ENCODE measurements at regions not wholly inside any gene's neighbourhood (a gene's known extent, or its start where the extent isn't known, plus 50 kb on each side); places are given as distances from the start of the nearest gene placed in this dataset.
"Not testable (repeated sequence)": the region's sequence is repeated elsewhere in the genome, so short reads cannot be mapped to it uniquely, and the experiment has no call there.

- DNase-seq, result no peak
Observed at GRCh38 chr5:57653636-57654290, 171.2 kb upstream of the ACTBL2 start.

DNA sequence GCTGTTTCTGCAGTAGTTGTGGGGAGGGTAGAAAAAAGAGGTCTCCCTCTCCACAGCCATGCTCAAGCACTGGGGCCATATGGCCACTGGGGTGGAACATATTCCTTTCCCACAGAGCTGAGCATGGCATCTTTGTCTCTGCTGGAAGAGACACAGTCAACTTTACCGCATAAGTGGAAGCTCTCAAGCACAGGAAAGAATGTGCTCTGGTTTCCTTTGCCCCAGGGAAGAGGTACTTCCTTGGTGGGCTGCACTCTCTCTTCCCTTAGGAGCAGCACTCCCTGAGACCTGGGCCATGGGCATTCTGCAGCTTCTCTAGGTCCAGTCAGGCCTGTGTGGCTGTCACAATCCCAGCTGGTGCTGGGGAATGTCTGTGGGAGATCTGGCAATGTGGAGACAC, 168.5 kb upstream of the ACTBL2 start:
- DNase-seq, result no peak

DNA sequence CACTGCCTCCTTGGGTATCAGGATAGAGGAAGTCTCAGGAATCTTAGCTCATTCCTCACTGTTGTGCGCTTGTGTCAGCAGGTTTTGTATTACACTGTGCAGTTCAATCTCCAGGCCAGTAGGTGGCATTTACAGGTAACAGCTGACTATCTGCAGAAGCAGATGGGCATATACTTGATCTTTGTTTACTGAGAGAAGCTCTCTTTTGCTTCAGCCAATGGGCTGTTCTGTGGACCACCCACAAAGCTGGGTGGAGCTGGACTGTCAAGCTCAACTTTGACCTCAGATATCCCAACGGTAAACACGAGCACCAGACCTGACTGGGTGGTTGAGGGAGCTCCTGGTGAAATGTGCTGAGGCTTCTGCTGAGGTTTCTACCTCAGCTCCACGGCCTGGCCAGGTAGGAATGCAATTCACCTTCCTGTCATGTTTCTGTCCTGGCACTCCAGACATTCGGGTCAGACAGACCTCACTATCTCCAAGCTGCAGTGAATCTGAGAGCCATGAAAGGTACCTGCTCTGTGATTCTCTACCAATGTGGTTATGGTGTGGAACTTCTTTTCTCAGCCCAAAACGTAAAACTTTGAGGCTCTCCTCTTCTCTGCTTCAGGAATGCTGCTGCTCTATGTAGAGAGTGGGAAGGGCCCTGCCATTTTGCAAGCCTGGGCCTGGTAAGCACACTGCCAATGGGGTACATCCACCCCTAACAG, 167.9 kb upstream of the ACTBL2 start:
- DNase-seq, result no peak

DNA sequence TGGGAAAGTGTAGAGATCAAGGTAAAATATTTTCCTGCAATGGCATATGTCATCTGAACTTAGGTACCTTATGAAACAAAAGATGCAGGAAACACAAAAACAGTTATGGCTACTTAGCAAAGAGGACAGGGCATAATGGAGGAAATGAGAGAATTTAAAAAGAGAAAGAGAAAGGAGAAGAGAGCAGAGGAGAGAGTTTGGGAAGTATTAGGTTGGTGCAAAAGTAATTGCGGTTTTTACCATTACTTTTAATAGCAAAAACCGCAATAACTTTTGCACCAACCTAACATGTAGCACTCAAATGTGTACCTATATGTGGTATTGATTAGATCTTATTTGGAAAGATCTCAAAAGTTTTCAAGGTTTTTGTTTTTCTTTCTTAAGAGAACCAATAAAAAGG, 160.1 kb upstream of the ACTBL2 start:
- DNase-seq, result no peak

- no peak for DNase-seq
Observed at GRCh38 chr5:57642066-57642465, 159.5 kb upstream of the ACTBL2 start.

DNA sequence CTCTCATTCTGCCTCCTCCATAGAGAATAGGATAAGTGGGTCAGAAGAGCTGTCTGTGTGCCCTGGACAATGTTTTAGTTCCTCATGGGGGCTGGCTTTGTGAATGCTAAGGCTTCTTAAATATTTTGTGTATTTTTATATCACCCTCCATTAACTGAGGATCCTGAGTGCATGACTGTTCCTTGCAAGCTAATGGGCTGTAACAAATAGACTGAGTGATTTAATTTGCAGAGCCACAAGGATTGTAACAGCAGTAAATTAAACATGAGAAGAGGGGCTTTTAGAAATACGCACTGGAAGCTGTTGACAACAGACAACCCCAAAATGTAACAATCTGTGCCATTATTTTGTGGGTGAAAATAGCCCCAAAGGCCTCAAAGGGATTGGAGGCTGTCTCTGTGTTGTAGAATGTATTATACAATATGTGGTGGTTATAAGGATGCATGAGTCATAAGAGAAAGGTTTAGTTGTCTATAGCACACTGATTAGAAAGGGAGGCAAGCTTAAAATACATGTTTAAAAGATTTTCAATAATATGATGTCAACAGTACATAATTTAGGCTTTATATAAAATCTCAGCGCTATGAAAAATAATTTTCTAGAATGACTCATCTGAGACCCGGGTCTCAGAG, 152.7 kb upstream of the ACTBL2 start:
- no peak for DNase-seq

- no peak for DNase-seq
Observed at GRCh38 chr5:57632937-57633336, 150.3 kb upstream of the ACTBL2 start.

GRCh38 chr5:57631139-57631538, 148.5 kb upstream of the ACTBL2 start:
- not testable (repeated sequence) for DNase-seq

- DNase-seq, result no peak
Observed at GRCh38 chr5:57627661-57628060, 145.1 kb upstream of the ACTBL2 start.

GRCh38 chr5:57626703-57627102, 144.1 kb upstream of the ACTBL2 start:
- DNase-seq, result no peak

GRCh38 chr5:57621624-57622023, 139.0 kb upstream of the ACTBL2 start:
- no peak for DNase-seq

DNA sequence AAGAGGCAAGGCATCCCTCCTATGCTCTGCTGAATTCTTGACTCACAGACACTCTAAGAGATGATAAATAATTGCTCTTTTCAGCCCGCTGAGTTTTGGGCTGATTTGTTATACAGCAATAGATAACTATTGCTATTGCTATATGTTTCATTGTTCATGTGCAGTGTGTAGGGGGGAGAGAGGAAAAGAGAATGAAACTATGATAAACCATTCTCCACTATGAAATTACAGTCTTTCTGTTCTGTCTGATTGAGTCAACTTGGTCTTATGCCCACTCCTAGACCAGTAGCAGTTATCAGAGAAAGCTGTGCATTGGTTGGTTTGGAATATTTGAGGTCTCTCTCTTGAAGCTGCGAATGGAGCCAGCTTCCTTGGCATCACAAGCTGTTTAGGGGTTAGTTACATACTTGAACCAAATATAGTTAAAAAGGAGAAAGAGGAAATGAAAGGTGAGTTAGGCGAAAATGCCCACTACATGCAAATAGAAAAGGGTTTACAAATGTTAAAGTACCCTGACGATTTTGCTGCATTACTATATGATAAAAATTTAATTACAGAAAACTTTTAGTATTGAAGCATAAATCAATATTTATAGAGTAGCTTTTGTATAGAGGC, 136.3 kb upstream of the ACTBL2 start:
- no peak for DNase-seq

GRCh38 chr5:57613741-57614140, 131.1 kb upstream of the ACTBL2 start:
- DNase-seq, result no peak

GRCh38 chr5:57611177-57611576, 128.6 kb upstream of the ACTBL2 start:
- no peak for DNase-seq

GRCh38 chr5:57608542-57608941, 125.9 kb upstream of the ACTBL2 start:
- DNase-seq, result no peak

DNA sequence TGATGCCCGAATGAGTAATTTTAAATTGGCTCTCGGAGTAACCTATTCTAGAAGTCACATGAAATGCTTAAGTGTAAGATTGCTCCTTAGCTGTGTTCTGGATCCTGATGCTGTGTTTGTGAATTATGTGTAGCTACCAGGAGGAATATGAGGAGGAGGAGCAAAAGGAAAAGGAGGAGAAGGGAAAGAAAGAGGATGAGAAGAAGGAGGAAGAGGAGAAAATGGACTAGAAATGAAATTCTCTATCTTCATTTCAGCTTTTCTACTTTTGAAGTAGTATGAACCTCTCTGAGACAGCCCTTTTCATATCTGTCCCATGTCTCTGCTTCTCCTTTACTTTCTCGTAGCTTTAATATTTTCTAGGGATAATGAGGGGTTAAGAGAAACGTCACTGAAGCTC, 119.4 kb upstream of the ACTBL2 start:
- no peak for DNase-seq

- DNase-seq, result no peak
Observed at GRCh38 chr5:57600321-57600720, 117.7 kb upstream of the ACTBL2 start.

DNA sequence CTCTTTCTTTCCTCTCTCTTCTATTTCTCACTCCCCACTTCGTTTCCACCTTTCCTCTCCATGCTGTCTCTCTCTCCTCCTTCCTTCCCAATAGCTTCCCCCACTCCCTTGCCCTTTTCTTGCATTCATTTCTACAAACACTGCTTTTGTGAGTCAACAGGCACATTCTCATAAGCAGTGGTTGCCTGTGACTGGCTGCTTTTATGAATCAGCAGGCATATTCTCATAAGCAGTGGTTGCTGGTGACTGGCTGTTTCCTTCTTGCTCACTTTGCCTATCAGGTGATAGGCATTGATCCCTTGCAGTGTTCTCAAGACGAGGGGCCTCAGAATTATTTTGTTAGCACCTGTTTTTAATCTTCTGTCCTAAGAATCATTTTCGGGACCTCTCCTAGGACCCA, 116.1 kb upstream of the ACTBL2 start:
- no peak for DNase-seq

DNA sequence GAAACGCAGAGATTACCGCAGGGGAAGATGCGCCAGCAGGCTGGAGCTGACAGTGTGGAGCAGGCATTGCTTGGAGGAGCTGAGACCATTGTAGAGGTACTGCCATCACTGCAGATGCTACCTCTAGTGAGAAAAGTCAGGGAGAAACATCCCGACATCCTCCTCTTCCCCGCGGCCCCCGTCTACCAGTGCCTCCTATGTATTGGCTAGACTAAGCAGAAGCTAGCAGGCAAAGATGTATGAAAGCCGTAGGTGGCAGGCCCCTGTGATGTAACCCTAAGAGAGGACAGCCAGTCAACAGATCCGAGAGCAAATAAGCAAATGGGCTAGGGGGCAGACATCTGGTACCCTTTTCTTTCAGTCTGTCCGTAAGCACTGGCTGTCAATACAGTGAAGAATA, 115.5 kb upstream of the ACTBL2 start:
- no peak for DNase-seq

DNA sequence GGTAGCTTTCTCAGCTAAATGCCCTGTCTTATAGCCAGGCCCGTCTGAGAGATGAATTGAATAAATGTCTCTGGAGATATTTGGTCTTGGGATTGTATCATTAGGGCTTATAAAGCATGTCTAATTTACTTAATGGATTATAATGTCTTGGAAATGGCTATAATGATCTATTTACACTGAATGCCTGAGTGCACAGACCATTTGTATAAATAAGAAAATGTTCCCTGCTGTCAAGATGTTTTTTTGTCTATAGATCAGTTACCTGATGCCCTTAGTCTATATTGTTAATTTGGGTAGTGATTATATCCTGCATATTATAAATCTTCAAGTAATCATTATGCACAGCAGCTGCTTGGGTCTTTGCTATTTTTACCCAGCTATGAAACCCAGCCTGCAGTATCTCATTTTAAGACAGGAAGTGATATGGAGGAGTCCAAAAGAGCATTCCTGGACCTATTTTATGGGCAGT, 112.9 kb upstream of the ACTBL2 start:
- DNase-seq, result no peak

DNA sequence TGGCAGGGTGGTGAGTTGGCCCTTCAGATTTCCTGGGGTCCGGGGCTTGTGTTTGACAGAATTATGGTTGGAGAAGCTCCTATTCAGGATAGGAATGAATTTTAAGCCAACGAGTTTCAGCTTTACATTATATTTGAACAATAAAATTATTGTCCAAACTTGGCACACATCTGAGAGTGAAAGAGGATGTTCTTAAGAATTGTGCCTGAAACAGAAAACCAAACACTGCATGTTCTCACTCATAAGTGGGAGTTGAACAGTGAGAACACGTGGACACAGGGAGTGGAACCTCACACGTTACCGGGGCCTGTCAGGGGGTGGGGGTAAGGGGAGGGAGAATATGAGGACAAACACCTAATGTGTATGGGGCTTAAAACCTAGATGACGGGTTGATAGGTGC, 111.8 kb upstream of the ACTBL2 start:
- DNase-seq, result no peak

DNA sequence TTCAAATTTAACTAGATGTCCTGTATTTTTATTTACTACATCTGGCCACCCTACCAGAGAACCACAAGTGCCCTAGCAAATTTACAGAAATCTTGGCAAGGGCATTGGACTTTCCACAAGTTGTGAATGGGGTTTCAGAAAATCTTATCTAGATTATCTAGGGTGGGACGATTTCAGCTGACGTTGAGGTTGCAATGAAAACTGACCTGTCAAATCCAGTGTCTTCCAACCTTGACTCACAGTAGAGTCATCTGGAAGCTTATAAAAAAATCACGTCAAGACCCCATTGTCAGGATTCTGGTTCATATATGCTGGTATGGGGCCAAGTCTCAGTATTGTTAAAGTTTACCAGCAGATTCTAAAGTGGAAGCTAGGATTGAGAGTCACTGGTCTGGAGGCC, 109.6 kb upstream of the ACTBL2 start:
- DNase-seq, result no peak

- DNase-seq, result no peak
Observed at GRCh38 chr5:57586649-57587048, 104.0 kb upstream of the ACTBL2 start.

- DNase-seq, result no peak
Observed at GRCh38 chr5:57582578-57583070, 100.0 kb upstream of the ACTBL2 start.
